AG10803 (cell line): ENCODE measurements at regions not wholly inside any gene's neighbourhood (a gene's known extent, or its start where the extent isn't known, plus 50 kb on each side); places are given as distances from the start of the nearest gene placed in this dataset.
"Not testable (repeated sequence)": the region's sequence is repeated elsewhere in the genome, so short reads cannot be mapped to it uniquely, and the experiment has no call there.

Experiments
- DNase-seq: peaks from one replicate; pipeline ENCODE4 v3.0.0; 2010; ENCODE audit warnings: low read depth
- H3K4me3 ChIP-seq: 2 replicates; pipeline ENCODE4 v1.5.1; 2011; ENCODE audit warnings: mild to moderate bottlenecking, low read length, control low read depth
- CTCF ChIP-seq: conservative IDR thresholded peaks from 2 replicates; pipeline ENCODE4 v1.5.1; 2011; ENCODE audit warnings: mild to moderate bottlenecking, low read length, control low read depth, inconsistent platforms

DNA sequence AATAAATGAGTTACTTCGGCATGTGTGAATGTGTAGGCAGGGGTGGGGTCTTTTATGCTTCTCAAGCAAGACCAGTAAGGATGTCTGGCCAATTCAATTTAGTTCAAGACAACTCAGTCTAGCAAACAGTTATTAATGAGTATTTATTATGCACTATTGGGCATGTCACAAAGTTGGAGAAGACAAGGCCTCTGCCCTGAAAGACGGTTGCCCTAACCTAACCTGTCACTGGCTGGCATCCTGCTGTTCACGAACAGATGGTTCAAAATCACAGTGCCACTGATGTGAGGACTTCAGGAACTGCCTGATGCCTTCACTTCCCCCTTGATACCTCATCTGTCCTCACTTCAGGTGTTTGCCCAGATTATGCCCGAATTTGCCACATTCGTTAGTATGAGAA lies 217.8 kb downstream of the SOX2 start:
- no peak overlapping the region for H3K4me3 ChIP-seq
- no peak for DNase-seq
- TF ChIP-seq CTCF = no peak

DNA sequence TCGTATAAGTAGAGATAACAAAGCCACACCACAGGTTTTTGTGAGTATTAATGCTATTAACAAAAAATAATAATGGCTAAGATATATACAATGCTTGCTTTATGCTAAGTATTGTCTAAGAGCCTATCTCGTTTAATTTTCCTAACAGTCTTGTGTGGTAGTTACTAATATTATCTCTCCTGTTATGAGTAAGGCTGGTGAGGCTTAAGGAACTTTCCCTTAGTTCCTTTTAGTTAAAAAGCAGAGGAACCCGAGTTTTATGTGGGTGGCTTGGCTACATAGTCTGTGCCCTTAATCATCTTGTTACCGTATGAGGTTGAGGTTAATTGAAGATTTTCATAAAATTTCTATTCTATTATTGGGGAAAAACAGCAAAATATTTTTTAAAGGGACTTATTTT lies 218.4 kb downstream of the SOX2 start:
- no peak overlapping the region for H3K4me3 ChIP-seq
- TF ChIP-seq CTCF = no peak
- no peak for DNase-seq

DNA sequence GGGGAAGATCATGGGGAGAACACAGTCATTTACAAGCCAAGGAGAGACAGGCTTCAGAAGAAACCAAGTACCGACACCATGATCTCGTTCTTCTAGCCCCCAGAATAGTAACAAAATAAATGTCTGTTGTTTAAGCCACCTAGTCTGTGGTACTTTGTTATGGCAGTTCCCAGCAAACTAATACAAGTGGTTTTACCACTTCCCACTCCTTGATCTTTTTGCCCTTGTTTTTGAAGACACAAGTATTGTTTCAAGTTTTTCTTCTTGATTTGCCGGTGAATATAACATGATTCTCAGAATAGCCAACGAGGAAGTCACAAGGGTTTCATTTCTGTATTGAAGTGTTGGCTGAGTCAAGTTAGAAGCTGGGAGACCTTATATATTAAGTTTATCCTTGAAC lies 220.3 kb downstream of the SOX2 start:
- H3K4me3 ChIP-seq = no peak overlapping the region
- no peak for DNase-seq
- TF ChIP-seq CTCF = no peak

DNA sequence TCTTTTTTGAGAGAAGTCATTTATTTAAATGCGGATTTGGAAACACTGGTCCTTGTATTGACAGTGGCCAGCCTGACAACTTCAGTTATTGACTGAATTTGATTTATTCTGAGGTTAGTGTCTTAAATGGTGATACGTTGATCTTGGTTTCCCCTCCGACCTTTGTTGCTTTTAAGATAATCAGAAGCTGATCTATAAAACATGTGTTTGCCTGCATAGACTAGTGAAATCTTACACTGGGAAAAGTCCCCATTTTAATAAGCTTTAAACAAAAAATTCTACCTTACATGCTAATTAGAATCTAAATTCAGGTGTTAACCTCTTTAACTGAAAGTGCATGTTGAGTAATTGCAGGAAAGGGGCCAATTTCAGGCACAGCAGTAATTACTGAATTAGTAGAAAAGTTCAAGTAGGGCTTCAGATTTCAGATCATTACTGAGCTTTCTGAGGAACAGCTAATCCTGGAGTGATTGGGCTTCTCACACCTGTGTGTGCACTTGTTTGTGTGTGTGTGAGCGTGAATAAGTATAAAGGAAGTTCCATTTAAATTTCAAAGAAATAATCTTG lies 221.4 kb downstream of the SOX2 start:
- no peak for DNase-seq
- TF ChIP-seq CTCF = no peak
- H3K4me3 ChIP-seq = no peak overlapping the region

GRCh38 chr3:181935915-181936314 lies 224.2 kb downstream of the SOX2 start:
- DNase-seq = no peak
- TF ChIP-seq CTCF = no peak
- H3K4me3 ChIP-seq = no peak overlapping the region

DNA sequence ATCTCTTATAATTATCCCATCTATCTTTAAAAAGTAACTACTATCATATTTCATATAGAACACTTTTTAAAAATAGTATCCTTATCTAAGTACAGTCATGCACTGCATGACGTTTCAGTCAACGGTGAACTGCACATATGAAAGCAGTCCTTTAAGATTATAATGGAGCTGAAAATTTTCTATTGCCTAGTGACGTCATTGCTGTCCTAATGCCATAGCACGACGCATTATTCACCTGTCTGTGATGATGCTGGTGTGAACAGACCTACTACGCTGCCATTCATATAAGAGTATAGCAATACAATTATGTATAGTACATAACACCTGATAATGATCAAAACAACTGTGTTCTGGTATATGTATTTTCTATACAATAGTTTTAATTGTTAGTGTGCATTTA lies 225.0 kb downstream of the SOX2 start:
- no peak for DNase-seq
- no peak overlapping the region for H3K4me3 ChIP-seq
- no peak for TF ChIP-seq CTCF

DNA sequence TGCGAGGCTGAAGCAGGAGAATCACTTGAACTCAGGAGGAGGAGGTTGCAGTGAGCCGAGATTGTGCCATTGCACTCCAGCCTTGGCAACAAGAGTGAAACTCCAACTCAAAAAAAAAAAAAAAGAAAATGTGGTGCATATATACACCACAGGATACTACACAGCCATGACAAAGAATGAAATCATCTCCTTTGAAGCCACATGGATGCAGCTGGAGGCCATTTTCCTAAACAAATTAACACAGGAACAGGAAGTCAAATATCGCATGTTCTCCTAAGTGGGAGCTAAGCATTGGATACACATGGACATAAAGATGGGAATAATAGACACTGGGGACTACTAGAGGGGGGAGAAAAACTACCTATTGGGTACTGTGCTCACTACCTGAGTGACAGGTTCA lies 226.9 kb downstream of the SOX2 start:
- not testable (repeated sequence) for DNase-seq, H3K4me3 ChIP-seq

DNA sequence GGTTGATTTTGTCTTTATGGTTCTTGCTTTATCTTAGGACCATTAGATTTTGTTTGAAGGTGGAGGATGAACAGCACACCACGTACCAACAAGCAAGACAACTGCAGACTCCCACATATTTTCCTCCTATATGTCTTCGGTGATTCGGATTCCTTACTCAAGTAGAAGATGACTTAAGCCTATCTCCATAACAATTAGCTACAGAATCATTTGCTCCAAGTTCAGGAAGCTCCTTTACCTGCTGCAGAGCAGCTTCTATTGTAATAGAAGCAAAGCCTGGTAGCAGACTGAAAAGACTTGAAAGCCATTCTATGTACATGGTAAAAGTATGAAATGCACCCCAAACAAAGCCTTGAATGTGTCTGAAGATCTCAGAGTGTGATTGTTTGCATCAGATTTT lies 229.0 kb downstream of the SOX2 start:
- H3K4me3 ChIP-seq = no peak overlapping the region
- no peak for DNase-seq
- no peak for TF ChIP-seq CTCF
